ENCODE measurements at regions not wholly inside any gene's neighbourhood (a gene's known extent, or its start where the extent isn't known, plus 50 kb on each side); places are given as distances from the start of the nearest gene placed in this dataset.

DNA sequence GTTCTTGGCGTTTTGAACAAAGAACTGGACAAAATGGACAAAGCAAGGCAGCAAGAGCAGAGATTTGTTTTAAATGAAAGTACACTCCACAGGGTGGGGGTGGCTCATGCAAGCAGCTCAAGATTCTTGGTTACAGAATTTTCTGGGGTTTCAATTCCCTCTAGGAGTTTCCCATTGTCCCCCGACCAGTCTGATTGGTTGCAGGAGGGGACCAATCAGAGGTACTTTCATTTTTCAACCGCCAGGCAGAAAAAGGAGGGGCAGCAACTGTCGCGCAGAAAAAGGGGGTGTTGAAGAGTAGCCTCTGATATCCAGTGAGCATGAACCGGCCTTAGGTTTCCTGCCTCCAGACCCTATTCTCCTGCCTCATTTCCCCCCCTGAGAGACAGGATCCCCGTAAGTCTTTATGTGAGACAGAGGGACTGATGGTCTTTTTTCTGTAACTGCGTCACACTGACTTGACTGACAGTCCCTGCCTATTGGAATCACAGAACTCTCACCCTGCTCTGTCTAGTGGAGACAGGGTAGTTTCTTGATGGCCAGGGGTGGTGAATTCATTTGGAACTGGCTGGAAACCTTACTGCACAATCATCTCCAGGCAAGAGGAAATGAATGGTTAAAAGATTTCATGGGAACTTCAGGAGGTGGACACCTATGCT lies 59.4 kb upstream of the ALOX12 start:
- 67% methylated on average over 6 of the region's 8 CpGs for WGBS (ENCODE audit: insufficient coverage, low coverage, low lambda C conversion rate, missing lambda C conversion rate)
- H3K27me3 ChIP-seq = no peaks in the 10 kb centered on the region
- no peaks in the 10 kb centered on the region for H3K4me1 ChIP-seq
- no peaks in the 10 kb centered on the region for H3K36me3 ChIP-seq
- intact Hi-C loops (cut with DNase I) = no loop called here
- ATAC-seq (peak; percentile 59 to 81 (median 79)), DNase-seq (no peak)
- peak overlapping the region; percentile 8 to 29 (median 28) for H3K4me3 ChIP-seq
- no peaks in the 10 kb centered on the region for H3K9me3 ChIP-seq
- peak overlapping the region in 1 of 3 donors; percentile 39 for H3K27ac ChIP-seq
- TF ChIP-seq, protein P1, sequence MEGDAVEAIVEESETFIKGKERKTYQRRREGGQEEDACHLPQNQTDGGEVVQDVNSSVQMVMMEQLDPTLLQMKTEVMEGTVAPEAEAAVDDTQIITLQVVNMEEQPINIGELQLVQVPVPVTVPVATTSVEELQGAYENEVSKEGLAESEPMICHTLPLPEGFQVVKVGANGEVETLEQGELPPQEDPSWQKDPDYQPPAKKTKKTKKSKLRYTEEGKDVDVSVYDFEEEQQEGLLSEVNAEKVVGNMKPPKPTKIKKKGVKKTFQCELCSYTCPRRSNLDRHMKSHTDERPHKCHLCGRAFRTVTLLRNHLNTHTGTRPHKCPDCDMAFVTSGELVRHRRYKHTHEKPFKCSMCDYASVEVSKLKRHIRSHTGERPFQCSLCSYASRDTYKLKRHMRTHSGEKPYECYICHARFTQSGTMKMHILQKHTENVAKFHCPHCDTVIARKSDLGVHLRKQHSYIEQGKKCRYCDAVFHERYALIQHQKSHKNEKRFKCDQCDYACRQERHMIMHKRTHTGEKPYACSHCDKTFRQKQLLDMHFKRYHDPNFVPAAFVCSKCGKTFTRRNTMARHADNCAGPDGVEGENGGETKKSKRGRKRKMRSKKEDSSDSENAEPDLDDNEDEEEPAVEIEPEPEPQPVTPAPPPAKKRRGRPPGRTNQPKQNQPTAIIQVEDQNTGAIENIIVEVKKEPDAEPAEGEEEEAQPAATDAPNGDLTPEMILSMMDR (IDR thresholded peaks at IDR 0.05) = no peak
- no peak for TF ChIP-seq POLR2A (IDR thresholded peaks at IDR 0.05)

DNA sequence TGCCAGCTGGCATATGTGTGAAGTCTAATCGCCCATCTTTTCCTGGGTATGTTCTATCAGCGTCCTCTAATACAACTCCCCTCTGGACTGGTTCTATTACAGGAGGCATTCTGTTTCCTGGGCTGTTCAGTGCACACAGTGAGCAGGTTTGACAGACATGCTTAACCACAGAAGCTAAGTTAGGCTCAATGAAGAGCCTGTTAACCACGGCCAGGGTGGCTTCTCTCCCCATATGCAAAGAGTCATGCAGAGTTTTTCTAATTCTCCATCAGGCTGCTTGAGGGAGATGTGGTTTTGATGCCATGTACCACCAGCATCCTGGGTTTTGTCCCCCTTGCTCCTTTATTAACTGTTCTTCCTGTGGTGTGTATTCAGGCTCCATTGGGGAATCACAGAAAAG lies 57.2 kb upstream of the ALOX12 start:
- Histone ChIP-seq H3K4me1 (no peaks in the 10 kb centered on the region), H3K36me3 (no peaks in the 10 kb centered on the region), H3K9me3 (no peaks in the 10 kb centered on the region), H3K27me3 (no peaks in the 10 kb centered on the region), H3K4me3 (no peak overlapping the region), H3K27ac (no peak overlapping the region)
- no peak for TF ChIP-seq POLR2A (IDR thresholded peaks at IDR 0.05)
- TF ChIP-seq, protein P1 (IDR thresholded peaks at IDR 0.05) = no peak
- WGBS (ENCODE audit: insufficient coverage, low coverage, low lambda C conversion rate, missing lambda C conversion rate) = 76% methylated on average over 2 of the region's 3 CpGs
- DNase-seq (no peak), ATAC-seq (no peak)
- intact Hi-C loops (cut with DNase I) = no loop called here

DNA sequence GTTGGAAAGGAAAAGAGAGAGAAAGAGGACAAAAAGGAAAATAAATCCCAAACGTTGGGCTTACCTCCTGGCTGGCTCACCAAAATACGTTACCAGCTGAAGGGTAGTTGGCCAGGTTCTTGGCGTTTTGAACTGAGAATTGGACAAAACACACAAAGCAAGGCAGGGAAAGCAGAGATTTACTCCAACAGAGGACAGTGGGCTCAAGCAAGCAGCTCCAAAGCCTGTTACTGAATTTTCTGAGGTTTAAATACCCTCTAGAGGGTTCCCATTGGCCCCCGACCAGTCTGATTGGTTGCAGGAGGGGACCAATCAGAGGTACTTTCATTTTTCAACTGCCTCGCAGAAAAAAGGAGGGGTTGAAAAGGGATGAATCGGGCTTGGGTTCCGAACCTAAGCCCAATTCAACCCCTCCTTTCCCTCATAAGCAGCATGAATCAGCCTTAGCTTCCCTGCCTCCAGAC lies 55.6 kb upstream of the ALOX12 start:
- peak in 3 of 4 donors; percentile 26 to 64 (median 41) for ATAC-seq
- DNase-seq = no peak
- 63% methylated on average over 3 of the region's 7 CpGs for WGBS (ENCODE audit: insufficient coverage, low coverage, low lambda C conversion rate, missing lambda C conversion rate)
- no peak overlapping the region for H3K27ac ChIP-seq
- no peak overlapping the region for H3K4me3 ChIP-seq
- no peaks in the 10 kb centered on the region for H3K4me1 ChIP-seq
- H3K36me3 ChIP-seq = no peaks in the 10 kb centered on the region
- H3K9me3 ChIP-seq = no peaks in the 10 kb centered on the region
- intact Hi-C loops (cut with DNase I) = no loop called here
- no peaks in the 10 kb centered on the region for H3K27me3 ChIP-seq
- TF ChIP-seq POLR2A (IDR thresholded peaks at IDR 0.05) = no peak
- TF ChIP-seq, protein P1 (IDR thresholded peaks at IDR 0.05) = no peak

DNA sequence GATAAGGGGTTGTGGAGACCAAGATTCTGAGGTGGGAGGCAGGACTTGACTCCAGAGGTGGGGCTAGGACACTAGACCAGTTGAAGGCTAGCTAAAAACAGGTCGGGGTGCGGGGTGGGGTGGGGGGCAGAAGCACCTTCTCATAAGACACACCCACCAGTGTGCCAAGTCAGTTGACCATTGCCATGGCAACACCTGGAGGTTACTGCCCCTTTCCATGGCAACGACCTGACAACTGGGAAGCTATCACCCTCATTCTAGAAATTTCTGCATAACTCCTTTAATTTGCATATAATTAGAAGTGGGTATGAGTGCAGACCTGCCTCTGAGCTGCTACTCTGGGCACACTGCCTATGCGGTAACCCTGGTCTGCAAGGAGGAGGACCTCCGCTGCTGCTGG lies 53.9 kb upstream of the ALOX12 start:
- H3K27me3 ChIP-seq = no peaks in the 10 kb centered on the region
- no peak for ATAC-seq
- 100% methylated on average over 2 of the region's 5 CpGs for WGBS (ENCODE audit: insufficient coverage, low coverage, low lambda C conversion rate, missing lambda C conversion rate)
- intact Hi-C loops (cut with DNase I) = no loop called here
- no peaks in the 10 kb centered on the region for H3K36me3 ChIP-seq
- no peak overlapping the region for H3K4me3 ChIP-seq
- H3K4me1 ChIP-seq = no peaks in the 10 kb centered on the region
- TF ChIP-seq, protein P1 (IDR thresholded peaks at IDR 0.05) = no peak
- TF ChIP-seq POLR2A (IDR thresholded peaks at IDR 0.05) = no peak
- no peak for DNase-seq
- no peak overlapping the region for H3K27ac ChIP-seq
- H3K9me3 ChIP-seq = no peaks in the 10 kb centered on the region

Measured in right lobe of liver (tissue), 6 donors.